ENCODE measurements at regions not wholly inside any gene's neighbourhood (a gene's known extent, or its start where the extent isn't known, plus 50 kb on each side); places are given as distances from the start of the nearest gene placed in this dataset.

DNA sequence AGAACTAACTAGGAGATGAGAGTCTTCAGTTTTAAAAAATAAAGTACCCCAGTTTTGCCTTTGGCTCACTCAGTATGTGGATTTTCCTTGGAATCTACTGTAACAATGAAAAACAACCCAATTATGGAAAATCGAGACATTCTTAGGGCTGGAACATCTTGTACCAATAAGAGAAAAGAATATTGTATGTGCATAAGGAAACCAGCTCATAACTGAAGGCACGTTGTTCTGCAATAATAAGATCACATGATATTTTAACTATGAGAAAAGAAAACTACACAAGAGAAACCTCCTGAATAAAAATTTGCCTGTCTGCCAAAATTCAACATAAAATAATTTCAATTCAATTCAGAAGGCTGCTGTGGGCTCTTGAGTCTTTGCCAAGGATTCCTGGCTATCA, 261.8 kb upstream of the EDNRA start:
- TF ChIP-seq, protein P1, sequence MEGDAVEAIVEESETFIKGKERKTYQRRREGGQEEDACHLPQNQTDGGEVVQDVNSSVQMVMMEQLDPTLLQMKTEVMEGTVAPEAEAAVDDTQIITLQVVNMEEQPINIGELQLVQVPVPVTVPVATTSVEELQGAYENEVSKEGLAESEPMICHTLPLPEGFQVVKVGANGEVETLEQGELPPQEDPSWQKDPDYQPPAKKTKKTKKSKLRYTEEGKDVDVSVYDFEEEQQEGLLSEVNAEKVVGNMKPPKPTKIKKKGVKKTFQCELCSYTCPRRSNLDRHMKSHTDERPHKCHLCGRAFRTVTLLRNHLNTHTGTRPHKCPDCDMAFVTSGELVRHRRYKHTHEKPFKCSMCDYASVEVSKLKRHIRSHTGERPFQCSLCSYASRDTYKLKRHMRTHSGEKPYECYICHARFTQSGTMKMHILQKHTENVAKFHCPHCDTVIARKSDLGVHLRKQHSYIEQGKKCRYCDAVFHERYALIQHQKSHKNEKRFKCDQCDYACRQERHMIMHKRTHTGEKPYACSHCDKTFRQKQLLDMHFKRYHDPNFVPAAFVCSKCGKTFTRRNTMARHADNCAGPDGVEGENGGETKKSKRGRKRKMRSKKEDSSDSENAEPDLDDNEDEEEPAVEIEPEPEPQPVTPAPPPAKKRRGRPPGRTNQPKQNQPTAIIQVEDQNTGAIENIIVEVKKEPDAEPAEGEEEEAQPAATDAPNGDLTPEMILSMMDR (conservative IDR thresholded peaks at IDR 0.05; ENCODE audit: low read length) = no peak
- TF ChIP-seq EZH2phosphoT487 (IDR thresholded peaks at IDR 0.05; ENCODE audit: borderline replicate concordance) = no peak
- no peaks in the 10 kb centered on the region for H4K20me1 ChIP-seq (ENCODE audit: insufficient read depth, low read length, poor library complexity, severe bottlenecking)

DNA sequence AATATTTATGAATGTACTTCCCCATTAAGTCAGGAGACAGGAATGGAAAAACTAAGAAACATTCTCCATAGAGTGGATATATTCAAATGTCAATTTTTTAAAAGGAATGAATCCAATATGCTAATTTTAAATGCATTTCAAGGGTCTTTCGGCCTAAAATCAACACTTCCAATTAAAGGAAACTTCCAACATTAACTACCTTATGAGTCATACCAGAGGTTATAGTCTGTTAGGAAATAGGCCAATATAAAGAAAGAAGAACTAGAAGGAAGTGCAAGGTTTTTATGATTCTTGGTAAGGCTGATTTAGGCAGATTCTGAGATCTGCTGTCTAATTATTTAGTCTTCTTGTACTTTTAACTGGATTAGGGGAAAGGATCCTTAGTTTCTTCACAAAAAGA, 260.1 kb upstream of the EDNRA start:
- Histone ChIP-seq H2AFZ (ENCODE audit: low read length) (no peak overlapping the region), H3F3A (ENCODE audit: low read depth) (no peaks in the 10 kb centered on the region), H3K9me3 (ENCODE audit: insufficient read depth, low read depth, low read length) (no peaks in the 10 kb centered on the region), H3K4me3 (ENCODE audit: low read length, poor library complexity, severe bottlenecking) (no peak overlapping the region), H4K20me1 (ENCODE audit: insufficient read depth, low read length, poor library complexity, severe bottlenecking) (no peaks in the 10 kb centered on the region), H3K27me3 (ENCODE audit: insufficient read depth, low read length, poor library complexity, severe bottlenecking) (no peaks in the 10 kb centered on the region), H3K36me3 (ENCODE audit: insufficient read depth, low read length) (no peaks in the 10 kb centered on the region), H3K4me1 (ENCODE audit: insufficient read depth, low read length, poor library complexity, severe bottlenecking) (no peaks in the 10 kb centered on the region), H3K9me2 (replicated peaks; ENCODE audit: low read depth, low read length) (no peaks in the 10 kb centered on the region), H3K9ac (ENCODE audit: low read depth, low read length, poor library complexity, severe bottlenecking) (no peak overlapping the region), H3K4me2 (ENCODE audit: low read depth, low read length, poor library complexity, severe bottlenecking) (no peak overlapping the region), H3K79me2 (ENCODE audit: insufficient read depth, low read length) (no peaks in the 10 kb centered on the region)
- TF ChIP-seq, protein P1 (conservative IDR thresholded peaks at IDR 0.05; ENCODE audit: low read length) = no peak

More for the DNA sequence above, 261.8 kb upstream of the EDNRA start:
- no peaks in the 10 kb centered on the region for H3K9me2 ChIP-seq (replicated peaks; ENCODE audit: low read depth, low read length)
- H3K9me3 ChIP-seq (ENCODE audit: insufficient read depth, low read depth, low read length) = no peaks in the 10 kb centered on the region
- no peak overlapping the region for H3K9ac ChIP-seq (ENCODE audit: low read depth, low read length, poor library complexity, severe bottlenecking)
- H3K4me1 ChIP-seq (ENCODE audit: insufficient read depth, low read length, poor library complexity, severe bottlenecking) = no peaks in the 10 kb centered on the region
- no peak overlapping the region for H3K4me3 ChIP-seq (ENCODE audit: low read length, poor library complexity, severe bottlenecking)
- H3K4me2 ChIP-seq (ENCODE audit: low read depth, low read length, poor library complexity, severe bottlenecking) = no peak overlapping the region
- no peaks in the 10 kb centered on the region for H3K79me2 ChIP-seq (ENCODE audit: insufficient read depth, low read length)
- no peaks in the 10 kb centered on the region for H3K27me3 ChIP-seq (ENCODE audit: insufficient read depth, low read length, poor library complexity, severe bottlenecking)
- no peaks in the 10 kb centered on the region for H3F3A ChIP-seq (ENCODE audit: low read depth)
- no peaks in the 10 kb centered on the region for H3K36me3 ChIP-seq (ENCODE audit: insufficient read depth, low read length)
- no peak overlapping the region for H2AFZ ChIP-seq (ENCODE audit: low read length)

DNA sequence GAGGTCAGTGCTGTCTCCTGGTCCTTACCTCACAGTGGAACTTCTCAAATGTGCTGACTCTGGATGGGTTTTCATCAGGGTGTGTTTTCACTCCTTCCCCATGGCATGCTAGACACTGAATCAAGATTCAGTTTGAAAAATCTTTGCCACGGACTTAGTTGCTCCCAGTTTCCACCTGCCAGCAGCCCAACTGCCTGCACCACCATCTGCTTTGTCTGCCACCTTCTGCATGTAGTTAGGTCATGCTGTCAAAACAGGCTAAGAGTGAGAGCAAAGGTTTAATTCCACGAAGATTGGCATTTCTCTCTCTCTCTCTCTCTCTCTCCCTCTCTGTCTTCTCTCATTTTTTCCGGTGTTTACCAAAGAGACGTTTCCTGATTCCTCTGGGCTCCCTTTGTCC, 258.0 kb upstream of the EDNRA start:
- Histone ChIP-seq H3K9me3 (ENCODE audit: insufficient read depth, low read depth, low read length) (no peaks in the 10 kb centered on the region), H3K9ac (ENCODE audit: low read depth, low read length, poor library complexity, severe bottlenecking) (no peak overlapping the region), H3K9me2 (replicated peaks; ENCODE audit: low read depth, low read length) (no peaks in the 10 kb centered on the region), H3K4me1 (ENCODE audit: insufficient read depth, low read length, poor library complexity, severe bottlenecking) (no peaks in the 10 kb centered on the region), H3F3A (ENCODE audit: low read depth) (no peaks in the 10 kb centered on the region), H3K4me2 (ENCODE audit: low read depth, low read length, poor library complexity, severe bottlenecking) (no peak overlapping the region), H3K4me3 (ENCODE audit: low read length, poor library complexity, severe bottlenecking) (no peak overlapping the region), H3K79me2 (ENCODE audit: insufficient read depth, low read length) (no peaks in the 10 kb centered on the region), H3K27me3 (ENCODE audit: insufficient read depth, low read length, poor library complexity, severe bottlenecking) (no peaks in the 10 kb centered on the region), H2AFZ (ENCODE audit: low read length) (no peak overlapping the region), H4K20me1 (ENCODE audit: insufficient read depth, low read length, poor library complexity, severe bottlenecking) (no peaks in the 10 kb centered on the region), H3K36me3 (ENCODE audit: insufficient read depth, low read length) (no peaks in the 10 kb centered on the region)
- TF ChIP-seq EZH2phosphoT487 (IDR thresholded peaks at IDR 0.05; ENCODE audit: borderline replicate concordance) = no peak
- TF ChIP-seq, protein P1 (conservative IDR thresholded peaks at IDR 0.05; ENCODE audit: low read length) = no peak

All from Loucy (cell line).